Keratinocyte (primary cell): ENCODE measurements at regions not wholly inside any gene's neighbourhood (a gene's known extent, or its start where the extent isn't known, plus 50 kb on each side); places are given as distances from the start of the nearest gene placed in this dataset.

Source experiments
- EZH2 ChIP-seq: IDR thresholded peaks from one replicate; pipeline ENCODE4 v1.6.1; 2012; ENCODE audit warnings: inconsistent platforms, mild to moderate bottlenecking, low read length, moderate library complexity
- TF ChIP-seq, protein P1 (sequence below), 3 experiments: IDR thresholded peaks in 1 of 3; conservative IDR thresholded peaks in 1 of 3; optimal IDR thresholded peaks in 1 of 3; 2 replicates in 2 of 3; 3 replicates in 1 of 3; pipeline versions ENCODE3 to v1.5.1; 2011; ENCODE audit warnings: low read length in 3 of 3, mild to moderate bottlenecking in 3 of 3, moderate library complexity in 2 of 3, control low read depth in 1 of 3, inconsistent platforms in 1 of 3; ENCODE audit not compliant: insufficient read depth in 2 of 3; ENCODE audit errors: extremely low read depth in 1 of 3

DNA sequence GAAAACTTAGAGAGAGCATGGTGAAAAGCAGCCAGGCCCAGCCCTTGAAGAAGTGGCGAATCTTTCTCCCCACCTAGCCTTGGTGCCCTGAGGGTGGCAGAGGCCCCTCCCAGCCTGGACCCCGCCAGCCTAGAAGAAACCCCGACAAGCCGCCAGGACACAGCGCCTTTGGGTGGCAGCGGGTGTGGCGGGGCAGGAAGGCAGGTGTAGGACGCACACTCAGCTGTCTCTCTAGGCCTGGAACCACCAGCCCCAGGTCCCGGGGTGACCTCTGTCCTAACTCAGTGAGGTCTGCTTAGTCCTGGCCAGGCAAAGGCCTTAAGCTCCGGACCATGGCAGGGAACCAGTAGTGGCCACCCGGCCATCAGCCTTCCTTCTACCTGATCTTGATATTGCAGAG is 178.3 kb downstream of the BARX1 start:
- TF ChIP-seq, protein P1, sequence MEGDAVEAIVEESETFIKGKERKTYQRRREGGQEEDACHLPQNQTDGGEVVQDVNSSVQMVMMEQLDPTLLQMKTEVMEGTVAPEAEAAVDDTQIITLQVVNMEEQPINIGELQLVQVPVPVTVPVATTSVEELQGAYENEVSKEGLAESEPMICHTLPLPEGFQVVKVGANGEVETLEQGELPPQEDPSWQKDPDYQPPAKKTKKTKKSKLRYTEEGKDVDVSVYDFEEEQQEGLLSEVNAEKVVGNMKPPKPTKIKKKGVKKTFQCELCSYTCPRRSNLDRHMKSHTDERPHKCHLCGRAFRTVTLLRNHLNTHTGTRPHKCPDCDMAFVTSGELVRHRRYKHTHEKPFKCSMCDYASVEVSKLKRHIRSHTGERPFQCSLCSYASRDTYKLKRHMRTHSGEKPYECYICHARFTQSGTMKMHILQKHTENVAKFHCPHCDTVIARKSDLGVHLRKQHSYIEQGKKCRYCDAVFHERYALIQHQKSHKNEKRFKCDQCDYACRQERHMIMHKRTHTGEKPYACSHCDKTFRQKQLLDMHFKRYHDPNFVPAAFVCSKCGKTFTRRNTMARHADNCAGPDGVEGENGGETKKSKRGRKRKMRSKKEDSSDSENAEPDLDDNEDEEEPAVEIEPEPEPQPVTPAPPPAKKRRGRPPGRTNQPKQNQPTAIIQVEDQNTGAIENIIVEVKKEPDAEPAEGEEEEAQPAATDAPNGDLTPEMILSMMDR (optimal IDR thresholded peaks at IDR 0.05 in 1 of 3, IDR thresholded peaks at IDR 0.05 in 1 of 3, conservative IDR thresholded peaks at IDR 0.05 in 1 of 3; ENCODE audit: extremely low read depth in 1 of 3, insufficient read depth in 2 of 3, low read length in 3 of 3): no peak
- no peak for TF ChIP-seq EZH2
